ENCODE measurements at regions not wholly inside any gene's neighbourhood (a gene's known extent, or its start where the extent isn't known, plus 50 kb on each side); places are given as distances from the start of the nearest gene placed in this dataset.

GRCh38 chr13:50255639-50256038 lies 240.4 kb downstream of the KCNRG start:
- H3K4me3 ChIP-seq (ENCODE audit: insufficient read depth, low read depth, low read length), result no peak overlapping the region
- POLR2A ChIA-PET (ENCODE audit: unreplicated experiment), result no interaction called here
- in situ Hi-C loops (cut with MboI; ENCODE audit: low sequenced_read_pairs) (no loop called here), dilution Hi-C loops (cut with HindIII; ENCODE audit: low sequenced_read_pairs, unreplicated experiment) (no loop called here), intact Hi-C loops (cut with micrococcal nuclease) (no loop called here)
- no peak overlapping the region for H2BK20ac ChIP-seq (ENCODE audit: low read depth, low read length)
- no peak overlapping the region for H4K8ac ChIP-seq (ENCODE audit: low read depth in 2 of 2, low read length in 2 of 2)
- H3K27me3 ChIP-seq (ENCODE audit: control insufficient read depth, insufficient read depth, low read length), result peaks cover 34% of the 10 kb centered on the region
- H4K5ac ChIP-seq (ENCODE audit: low read depth, low read length), result no peak overlapping the region
- H3K56ac ChIP-seq (ENCODE audit: extremely low read depth, insufficient read depth, low read length), result no peak overlapping the region
- no peak overlapping the region for H3K4me2 ChIP-seq (ENCODE audit: low read depth, low read length)
- H3K79me1 ChIP-seq (ENCODE audit: low read depth in 1 of 2, low read length in 2 of 2), result no peaks in the 10 kb centered on the region
- H3K23ac ChIP-seq (ENCODE audit: low read depth, low read length), result no peak overlapping the region
- no peaks in the 10 kb centered on the region for H3K36me3 ChIP-seq (ENCODE audit: control insufficient read depth, insufficient read depth, low read length)
- WGBS, 2 experiments (ENCODE audit: extremely low coverage in 2 of 2, insufficient read length in 1 of 2), result no CpG with 5 or more reads among the region's 1 CpG
- no peak overlapping the region for H3K4ac ChIP-seq (ENCODE audit: low read depth, low read length)
- H4K20me1 ChIP-seq (ENCODE audit: insufficient read depth, low read length), result no peaks in the 10 kb centered on the region
- no peak overlapping the region for H2BK15ac ChIP-seq (ENCODE audit: low read depth, low read length)
- TF ChIP-seq NFE2L2 (IDR thresholded peaks at IDR 0.05; ENCODE audit: low read depth, low read length), result no peak
- no peak for TF ChIP-seq RCOR1 (IDR thresholded peaks at IDR 0.05; ENCODE audit: insufficient replicate concordance, low read length)
- no peak overlapping the region for H2BK5ac ChIP-seq (ENCODE audit: low read depth, low read length, poor library complexity, severe bottlenecking)
- CTCF ChIA-PET, result no interaction called here
- H2BK120ac ChIP-seq (ENCODE audit: low read depth, low read length), result no peak overlapping the region
- H3K9me1 ChIP-seq (ENCODE audit: insufficient read depth, low read length), result no peaks in the 10 kb centered on the region
- H3K14ac ChIP-seq (replicated peaks; ENCODE audit: low read depth, low read length), result no peak overlapping the region
- H3K9me3 ChIP-seq (ENCODE audit: control insufficient read depth, insufficient read depth, low read length), result no peaks in the 10 kb centered on the region; the same call in 1 of the 2 replicates
- H2AK5ac ChIP-seq (ENCODE audit: low read depth, low read length), result no peak overlapping the region
- BruUV-seq (replicated peaks), result no TSS peak
- H3K9ac ChIP-seq (ENCODE audit: low read depth, low read length), result no peak overlapping the region
- DNase-seq (no peak), ATAC-seq (ENCODE audit: low read depth) (no peak)
- H3K4me1 ChIP-seq (ENCODE audit: control insufficient read depth, insufficient read depth, low read length), result no peaks in the 10 kb centered on the region
- H4K91ac ChIP-seq (ENCODE audit: insufficient read depth, low read depth, low read length), result no peak overlapping the region
- no peak overlapping the region for H2AFZ ChIP-seq (replicated peaks; ENCODE audit: low read length, poor library complexity)
- no peak overlapping the region for H3K18ac ChIP-seq (ENCODE audit: low read depth, low read length)
- H3K27ac ChIP-seq (ENCODE audit: insufficient read depth, low read length), result no peak overlapping the region
- no peak overlapping the region for H2AK9ac ChIP-seq (replicated peaks; ENCODE audit: low read depth, low read length, poor library complexity)
